GM18505 (cell line): ENCODE measurements at regions not wholly inside any gene's neighbourhood (a gene's known extent, or its start where the extent isn't known, plus 50 kb on each side); places are given as distances from the start of the nearest gene placed in this dataset.

Source experiments
- ATAC-seq: cut with Tn5 transposase; IDR thresholded peaks from one replicate; pipeline ENCODE4 v1.9.1; 2021; ENCODE audit not compliant: unreplicated experiment
- POLR2A ChIP-seq: IDR thresholded peaks from 4 replicates; pipeline ENCODE4 v1.6.1; 2011; ENCODE audit warnings: borderline replicate concordance; ENCODE audit not compliant: insufficient read depth, insufficient read length; ENCODE audit errors: extremely low read depth

DNA sequence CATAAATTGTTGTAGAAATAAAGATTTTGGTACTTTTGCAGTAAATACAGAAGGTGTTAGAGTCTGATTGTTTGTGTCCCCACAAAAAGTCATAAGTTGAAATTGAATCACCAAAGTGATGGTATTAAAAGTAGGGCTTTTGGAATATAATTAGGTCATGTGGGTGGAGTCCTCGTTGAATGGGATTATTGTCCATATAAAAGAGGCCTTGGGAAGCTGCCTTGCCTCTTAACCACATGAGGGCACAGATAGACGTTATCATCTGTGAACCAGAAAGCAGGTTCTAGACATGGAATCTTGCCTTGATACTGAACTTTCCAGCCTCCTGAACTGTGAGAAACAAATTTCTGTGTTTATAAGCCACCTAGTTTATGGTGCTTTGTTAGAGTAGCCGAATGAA, 186.8 kb downstream of the PRR20E start:
- ATAC-seq, result no peak
- TF ChIP-seq POLR2A, result no peak

GRCh38 chr13:57375876-57376275, 208.9 kb downstream of the PRR20E start:
- ATAC-seq, result no peak
- no peak for TF ChIP-seq POLR2A

DNA sequence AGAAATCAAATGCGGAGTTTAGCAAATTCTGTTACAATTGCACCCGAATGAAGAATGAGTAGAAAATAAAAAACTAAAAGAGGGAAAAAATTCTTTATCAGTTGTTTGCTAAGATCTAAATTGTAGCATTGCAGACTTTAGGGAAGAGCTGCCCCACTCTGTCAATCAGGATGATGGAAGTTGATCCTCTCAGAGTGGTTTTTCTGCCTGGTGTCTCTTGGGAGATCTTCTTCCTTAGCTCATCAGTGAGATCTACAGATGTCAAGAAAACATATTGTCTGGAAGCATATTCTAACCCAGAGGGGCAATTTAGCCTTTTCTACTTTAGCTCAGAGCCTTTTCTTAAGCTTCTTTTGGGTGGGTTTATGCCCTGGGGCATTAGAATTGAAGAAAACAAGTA, 223.2 kb upstream of the PCDH17 start:
- TF ChIP-seq POLR2A, result no peak
- ATAC-seq, result no peak

DNA sequence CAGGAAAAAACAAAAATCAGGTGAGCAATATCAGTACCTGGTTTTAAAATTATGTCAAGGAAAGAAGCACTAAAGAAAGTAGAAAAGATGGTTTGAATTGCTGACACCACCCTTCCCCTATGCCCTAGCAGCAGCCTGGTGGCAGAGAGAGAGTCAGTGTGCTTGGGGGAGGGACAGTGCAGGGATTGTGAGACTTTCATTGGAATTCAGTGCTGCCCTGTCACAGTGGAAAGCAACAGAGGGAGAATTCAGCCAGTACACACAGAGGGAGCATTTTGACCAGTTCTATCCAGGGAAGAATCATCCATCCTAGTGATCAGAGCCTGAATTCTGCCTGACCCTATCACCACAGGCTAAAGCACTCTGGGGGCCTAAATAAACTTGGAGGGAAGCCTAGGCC, 222.4 kb upstream of the PCDH17 start:
- TF ChIP-seq POLR2A, result no peak
- no peak for ATAC-seq

DNA sequence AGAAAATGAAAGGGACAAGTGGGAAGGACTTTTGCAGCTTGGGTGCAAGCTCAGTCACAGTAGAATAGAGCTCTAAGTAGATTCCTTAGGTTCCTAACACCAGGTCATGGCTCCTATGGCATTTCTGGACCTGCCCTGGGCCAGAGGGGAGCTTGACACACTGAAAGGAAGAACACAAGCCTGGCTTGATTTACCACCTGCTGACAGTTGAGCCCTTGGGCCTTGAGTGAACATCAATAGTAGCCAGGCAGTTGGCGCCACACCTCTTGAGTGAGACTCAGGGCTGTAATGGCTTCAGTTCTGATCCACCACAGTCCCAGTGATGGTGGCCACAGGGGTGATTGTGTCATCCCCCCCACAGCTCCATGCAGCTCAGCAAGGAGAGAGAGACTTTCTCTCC, 221.9 kb upstream of the PCDH17 start:
- no peak for TF ChIP-seq POLR2A
- ATAC-seq, result no peak

- no peak for ATAC-seq
- no peak for TF ChIP-seq POLR2A
Measured at GRCh38 chr13:57418067-57418677, 213.4 kb upstream of the PCDH17 start.

GRCh38 chr13:57424379-57424778, 207.2 kb upstream of the PCDH17 start:
- no peak for ATAC-seq
- TF ChIP-seq POLR2A, result no peak

DNA sequence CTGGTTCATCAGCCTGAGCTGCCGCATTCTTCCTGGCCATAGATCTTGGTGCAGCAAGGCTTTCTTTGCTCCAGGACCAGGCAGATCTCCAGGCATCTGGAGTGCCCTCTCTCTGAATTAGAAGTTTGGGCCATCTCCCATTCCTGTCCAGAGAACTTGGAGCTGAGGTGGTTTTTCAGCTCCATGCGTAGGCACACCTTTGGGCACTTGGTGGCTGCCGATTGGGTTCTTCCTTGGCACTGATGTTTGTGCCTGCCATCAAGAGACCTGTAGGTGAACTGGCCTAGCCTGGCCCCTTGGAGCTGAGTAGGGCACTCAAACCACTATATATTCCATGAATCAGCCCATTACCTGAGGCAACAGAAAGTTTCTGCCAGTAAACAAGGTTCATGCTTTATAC, 206.0 kb upstream of the PCDH17 start:
- no peak for TF ChIP-seq POLR2A
- ATAC-seq, result no peak

DNA sequence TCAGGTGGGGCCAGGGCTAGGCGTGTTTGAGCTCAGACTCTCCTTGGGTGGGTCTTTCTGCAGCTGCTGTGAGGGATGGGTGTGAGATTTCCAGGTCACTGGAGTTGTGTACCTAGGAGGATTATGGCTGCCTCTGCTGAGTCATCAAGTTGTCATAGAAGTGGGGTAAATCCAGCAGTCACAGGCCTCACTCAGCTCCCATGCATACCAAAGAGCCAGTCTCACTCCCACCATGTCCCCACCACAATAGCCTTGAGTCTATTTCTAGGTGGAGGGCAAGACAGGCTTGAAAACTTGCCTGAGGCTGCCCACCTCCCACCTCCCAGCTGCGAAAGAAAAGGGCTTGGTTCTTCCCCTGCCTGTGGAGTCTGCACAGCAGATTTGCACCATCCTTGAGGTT, 194.0 kb upstream of the PCDH17 start:
- ATAC-seq, result no peak
- no peak for TF ChIP-seq POLR2A

DNA sequence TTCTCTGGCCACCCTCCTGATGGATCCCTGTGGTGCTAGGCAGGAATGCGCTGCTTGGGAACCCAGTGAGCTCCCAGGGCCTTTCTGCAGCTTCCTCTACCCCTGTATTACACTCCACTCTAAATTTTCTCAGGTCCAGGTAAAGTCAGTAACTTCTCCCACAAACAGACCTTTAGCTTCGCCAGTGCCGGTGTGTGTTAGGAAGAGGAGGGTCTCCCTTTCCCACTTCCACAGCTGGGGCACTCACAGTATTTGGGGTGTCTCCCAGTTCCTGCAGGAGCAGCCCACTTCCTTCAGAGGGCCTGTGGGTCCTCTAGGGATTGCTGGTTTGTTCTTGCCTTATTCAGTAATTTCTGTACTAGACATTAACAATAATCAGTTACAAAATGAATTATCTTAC, 193.5 kb upstream of the PCDH17 start:
- ATAC-seq, result no peak

GRCh38 chr13:57443494-57443893, 188.1 kb upstream of the PCDH17 start:
- no peak for TF ChIP-seq POLR2A
- ATAC-seq, result no peak

More for the DNA sequence above, 193.5 kb upstream of the PCDH17 start:
- TF ChIP-seq POLR2A, result no peak

DNA sequence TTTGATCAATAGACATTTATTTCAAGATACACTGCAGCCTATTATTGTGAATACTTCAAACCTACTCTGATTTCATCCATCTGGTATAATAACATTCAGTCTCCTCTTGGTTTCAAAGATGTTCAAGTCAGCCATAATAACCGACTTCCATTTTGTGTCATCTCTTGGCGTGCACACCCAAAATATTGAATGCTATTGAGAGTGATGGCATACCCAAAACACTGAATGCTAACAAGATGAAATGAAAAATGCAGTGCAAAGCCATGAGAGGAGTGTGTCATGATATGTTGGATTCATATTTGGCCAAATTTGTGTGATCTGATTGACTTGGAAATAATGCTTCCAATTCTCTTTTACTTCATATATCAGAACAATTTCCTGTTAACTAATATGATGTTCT, 181.2 kb upstream of the PCDH17 start:
- TF ChIP-seq POLR2A, result no peak
- ATAC-seq, result no peak

- TF ChIP-seq POLR2A, result no peak
- ATAC-seq, result no peak
Measured at GRCh38 chr13:57452228-57452627, 179.3 kb upstream of the PCDH17 start.

GRCh38 chr13:57470491-57470890, 161.1 kb upstream of the PCDH17 start:
- no peak for ATAC-seq
- TF ChIP-seq POLR2A, result no peak

- no peak for ATAC-seq
- no peak for TF ChIP-seq POLR2A
Measured at GRCh38 chr13:57491318-57491717, 140.2 kb upstream of the PCDH17 start.
